ENCODE measurements at regions not wholly inside any gene's neighbourhood (a gene's known extent, or its start where the extent isn't known, plus 50 kb on each side); places are given as distances from the start of the nearest gene placed in this dataset.

- TF ChIP-seq CTCF (conservative IDR thresholded peaks at IDR 0.05 in 1 of 2, IDR thresholded peaks at IDR 0.05 in 1 of 2; ENCODE audit: low read depth in 1 of 2, low read length in 2 of 2) (no peak), EZH2 (IDR thresholded peaks at IDR 0.05; ENCODE audit: low read length, missing control alignments) (no peak)
Observed at GRCh38 chr21:14762327-14762726, 216.2 kb upstream of the SAMSN1 start.

Measured in fibroblast of lung (primary cell).